Retinal pigment epithelial cell (primary cell): ENCODE measurements at regions not wholly inside any gene's neighbourhood (a gene's known extent, or its start where the extent isn't known, plus 50 kb on each side); places are given as distances from the start of the nearest gene placed in this dataset.

Experiments
- DNase-seq: peaks from one replicate; pipeline ENCODE4 v3.0.0-alpha.2; 2010; ENCODE audit warnings: low read depth
- H3K4me3 ChIP-seq: 2 replicates; pipeline ENCODE4 v1.5.1; 2011; ENCODE audit warnings: mild to moderate bottlenecking, low read length, control low read depth, moderate library complexity
- CTCF ChIP-seq: conservative IDR thresholded peaks from 2 replicates; pipeline ENCODE4 v1.5.1; 2011; ENCODE audit warnings: low read depth, low read length, control low read depth, inconsistent platforms

- DNase-seq, result no peak
- H3K4me3 ChIP-seq, result no peak overlapping the region
- no peak for TF ChIP-seq CTCF
These were observed 327.9 kb upstream of the SORCS1 start for GRCh38 chr10:107492389-107492788.

- no peak for TF ChIP-seq CTCF
- H3K4me3 ChIP-seq, result no peak overlapping the region
- DNase-seq, result no peak
These were observed 325.9 kb upstream of the SORCS1 start for GRCh38 chr10:107490389-107490788.

GRCh38 chr10:107487284-107487683, 322.8 kb upstream of the SORCS1 start:
- no peak for TF ChIP-seq CTCF
- no peak overlapping the region for H3K4me3 ChIP-seq
- DNase-seq, result no peak

- no peak for TF ChIP-seq CTCF
- no peak overlapping the region for H3K4me3 ChIP-seq
- DNase-seq, result no peak
These were observed 320.5 kb upstream of the SORCS1 start for GRCh38 chr10:107485019-107485418.

GRCh38 chr10:107481881-107482280, 317.4 kb upstream of the SORCS1 start:
- no peak for DNase-seq
- H3K4me3 ChIP-seq, result no peak overlapping the region
- TF ChIP-seq CTCF, result no peak

GRCh38 chr10:107481224-107481623, 316.7 kb upstream of the SORCS1 start:
- no peak for TF ChIP-seq CTCF
- no peak for DNase-seq

GRCh38 chr10:107480781-107481180, 316.3 kb upstream of the SORCS1 start:
- no peak for DNase-seq
- no peak for TF ChIP-seq CTCF
- no peak overlapping the region for H3K4me3 ChIP-seq

More at GRCh38 chr10:107481224-107481623, 316.7 kb upstream of the SORCS1 start:
- no peak overlapping the region for H3K4me3 ChIP-seq
